ENCODE measurements at regions not wholly inside any gene's neighbourhood (a gene's known extent, or its start where the extent isn't known, plus 50 kb on each side); places are given as distances from the start of the nearest gene placed in this dataset.
"Not testable (repeated sequence)": the region's sequence is repeated elsewhere in the genome, so short reads cannot be mapped to it uniquely, and the experiment has no call there.

DNA sequence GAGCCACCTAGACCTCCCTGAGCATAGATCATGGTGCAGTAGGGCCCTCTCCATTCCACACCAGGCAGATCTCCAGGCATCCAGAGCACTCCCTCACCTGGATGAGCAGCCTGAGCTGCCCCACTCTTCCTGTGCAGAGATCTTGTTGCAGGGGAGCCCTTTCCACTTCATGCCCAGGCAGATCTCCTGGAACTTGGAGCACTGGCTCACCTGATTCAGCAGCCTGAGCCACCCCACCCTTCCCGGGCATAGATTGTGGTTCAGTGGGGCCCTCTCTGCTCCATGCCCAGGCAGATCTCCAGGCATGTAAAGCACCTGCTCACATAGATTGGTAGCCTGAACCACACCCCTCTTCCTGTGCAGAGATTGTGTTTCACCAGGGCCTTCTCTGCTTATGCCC, 78.0 kb downstream of the SEC16B start:
- ATAC-seq = no peak
- DNase-seq = no peak
- intact Hi-C loops (cut with DNase I) = no loop called here

DNA sequence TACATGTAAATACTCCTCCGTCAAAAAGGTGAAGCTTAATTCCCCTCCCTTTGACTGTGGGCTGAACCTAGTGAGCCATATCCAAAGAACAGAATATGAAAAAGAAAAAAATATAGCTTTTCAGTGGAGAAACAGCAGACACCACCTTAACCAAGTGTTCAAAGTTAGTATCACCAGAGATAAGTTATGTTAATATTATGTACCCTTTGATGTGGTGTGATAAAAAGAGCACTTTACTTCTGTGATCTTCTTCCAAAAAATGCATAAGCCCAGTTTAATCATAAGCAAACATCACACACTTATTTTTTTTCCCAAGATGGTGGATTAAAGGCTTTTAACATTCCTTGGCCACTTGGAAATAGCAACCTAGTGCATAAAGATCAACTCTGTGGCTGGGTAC, 79.4 kb downstream of the SEC16B start:
- no peak for ATAC-seq
- intact Hi-C loops (cut with DNase I) = no loop called here

DNA sequence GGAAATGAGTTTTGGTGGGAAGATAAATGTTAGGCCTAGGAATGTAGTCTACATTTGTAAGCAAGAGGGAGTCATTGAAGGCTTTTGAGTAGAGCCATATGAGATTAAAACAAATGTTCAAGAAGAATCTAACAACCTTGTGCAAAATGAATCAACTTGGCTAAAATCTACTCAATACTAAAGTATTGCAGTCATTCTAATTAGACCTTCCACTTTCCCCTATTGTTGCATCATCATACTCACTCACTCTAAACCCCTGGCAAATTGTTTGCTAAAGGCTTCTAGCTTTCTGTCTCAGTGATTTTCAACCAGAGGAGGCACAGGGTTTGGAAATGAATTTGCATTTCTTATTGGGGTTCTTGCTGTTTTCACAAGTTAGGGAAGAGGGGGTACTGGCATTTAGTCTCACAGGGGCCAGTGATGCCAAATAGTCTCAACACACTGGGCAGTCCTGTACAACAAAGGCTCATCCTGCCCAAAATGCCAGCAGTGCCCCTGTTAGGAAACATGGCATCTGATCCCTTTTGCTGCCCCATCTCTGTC, 85.3 kb downstream of the SEC16B start:
- intact Hi-C loops (cut with DNase I) = no loop called here

More for the DNA sequence above, 79.4 kb downstream of the SEC16B start:
- DNase-seq = no peak

DNA sequence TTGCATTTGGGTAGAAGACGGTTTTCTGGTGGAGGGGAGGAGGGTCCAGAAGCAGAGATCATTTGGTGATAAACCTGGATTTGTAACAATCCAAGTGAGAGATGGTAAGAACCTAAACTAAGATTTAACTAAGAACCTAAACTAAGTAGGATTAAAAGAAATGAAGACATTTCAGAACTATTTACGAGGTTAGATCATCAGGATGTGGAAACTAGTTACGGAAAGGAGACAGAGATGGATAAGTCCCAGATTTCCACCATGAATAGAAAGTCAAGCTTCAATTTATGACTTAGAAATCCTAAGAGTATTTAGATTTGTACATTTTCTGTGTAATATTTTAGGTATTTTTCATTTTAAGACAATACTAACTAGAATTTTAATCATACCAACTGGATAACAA, 86.3 kb downstream of the SEC16B start:
- ATAC-seq = no peak
- intact Hi-C loops (cut with DNase I) = no loop called here
- DNase-seq = no peak

More for the DNA sequence above, 85.3 kb downstream of the SEC16B start:
- ATAC-seq = no peak
- no peak for DNase-seq

DNA sequence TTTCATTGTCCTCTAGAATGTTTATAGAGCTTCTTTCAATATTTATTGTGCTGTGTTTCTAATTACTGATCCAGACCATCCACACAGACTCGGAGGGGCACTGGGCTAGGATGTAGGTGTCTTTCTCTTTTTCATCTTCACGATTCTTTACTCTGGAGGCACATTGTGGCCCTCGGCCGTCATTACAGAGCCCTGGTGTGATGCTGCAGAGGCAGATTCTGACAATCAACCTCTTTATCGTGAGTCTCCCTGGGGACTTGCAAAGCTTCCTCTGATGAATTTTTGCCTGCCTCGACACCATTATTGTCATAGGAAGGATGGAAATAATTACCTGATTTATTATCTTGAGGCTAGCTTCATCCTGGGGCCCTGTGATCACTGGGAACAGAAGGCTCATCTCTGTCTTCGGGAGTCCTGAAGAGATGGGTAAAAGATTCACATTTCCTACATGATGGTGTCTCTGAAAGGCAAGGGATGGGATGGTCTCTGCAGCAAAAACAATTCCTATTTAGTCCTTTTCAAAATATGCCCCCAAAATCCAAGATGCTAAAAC, 89.4 kb downstream of the SEC16B start:
- ATAC-seq = no peak
- intact Hi-C loops (cut with DNase I) = no loop called here

DNA sequence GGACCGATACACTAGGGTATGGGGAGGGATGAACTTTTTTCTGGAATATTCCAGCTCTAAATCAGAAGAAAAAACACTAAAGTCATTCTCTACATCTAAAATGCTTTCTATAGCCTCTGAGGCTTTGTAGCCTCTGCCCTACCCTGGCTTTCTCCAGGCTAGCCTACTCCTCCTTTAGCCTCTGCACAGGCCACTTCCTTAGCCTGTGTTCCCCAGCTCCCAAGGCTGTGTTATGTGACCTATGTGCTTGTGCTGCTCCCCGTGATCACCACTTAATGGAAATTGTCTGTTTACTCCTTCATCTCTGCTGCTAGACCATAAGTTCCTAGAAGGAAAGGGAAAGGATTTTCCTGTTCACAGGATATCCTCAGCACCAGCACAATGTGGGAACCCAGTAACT, 92.8 kb downstream of the SEC16B start:
- DNase-seq = no peak
- ATAC-seq = no peak
- intact Hi-C loops (cut with DNase I) = no loop called here

More for the DNA sequence above, 89.4 kb downstream of the SEC16B start:
- no peak for DNase-seq

DNA sequence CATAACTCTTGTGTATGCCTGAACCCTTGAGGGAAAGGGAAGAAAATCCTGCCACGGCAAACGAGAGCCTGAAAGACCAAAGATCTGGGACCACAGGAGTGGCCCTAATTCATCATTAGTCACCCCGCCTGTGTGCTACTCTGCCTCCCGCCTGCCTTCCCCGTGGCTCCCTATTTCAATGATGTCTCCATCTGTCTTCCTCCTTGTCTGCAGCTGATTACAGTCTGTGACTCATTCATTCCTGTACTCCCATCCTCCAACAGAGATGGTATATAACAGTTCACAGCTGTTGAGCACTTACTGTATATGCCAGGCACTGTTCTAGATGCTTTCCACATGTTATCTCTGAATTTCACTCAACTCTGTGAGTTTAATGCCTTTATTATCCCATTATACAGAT, 96.6 kb downstream of the SEC16B start:
- intact Hi-C loops (cut with DNase I) = no loop called here
- no peak for DNase-seq
- peak in 1 of 2 donors; percentile 91 for ATAC-seq

DNA sequence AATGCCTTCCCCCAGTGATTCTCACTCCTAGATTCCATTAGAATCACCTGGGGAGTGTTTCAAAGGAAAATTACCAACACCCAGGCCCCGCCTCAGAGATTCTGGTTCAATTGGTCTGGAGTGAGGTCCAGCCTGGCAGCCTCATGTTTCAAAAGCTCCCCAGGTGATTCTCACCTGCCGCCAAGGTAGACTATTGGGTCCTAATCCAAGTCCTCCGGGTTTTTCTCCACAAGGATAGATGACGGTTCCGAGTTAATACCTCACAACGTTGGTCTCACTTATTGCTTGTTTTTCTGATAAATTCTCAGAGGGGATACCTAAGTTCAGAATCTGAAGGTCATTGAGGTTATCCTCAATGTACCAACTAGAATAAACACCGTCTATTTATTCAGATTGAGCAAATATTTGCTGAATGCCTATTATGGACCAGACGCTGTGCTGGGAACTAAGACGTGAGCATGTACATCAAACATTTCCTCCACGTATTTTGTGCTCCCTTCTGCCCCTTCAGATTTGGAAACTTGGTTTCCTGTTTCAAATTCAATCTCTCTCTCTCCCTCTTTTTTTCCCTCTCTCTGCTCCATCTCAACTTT, 97.5 kb downstream of the SEC16B start:
- DNase-seq = no peak
- intact Hi-C loops (cut with DNase I) = no loop called here
- ATAC-seq = no peak

DNA sequence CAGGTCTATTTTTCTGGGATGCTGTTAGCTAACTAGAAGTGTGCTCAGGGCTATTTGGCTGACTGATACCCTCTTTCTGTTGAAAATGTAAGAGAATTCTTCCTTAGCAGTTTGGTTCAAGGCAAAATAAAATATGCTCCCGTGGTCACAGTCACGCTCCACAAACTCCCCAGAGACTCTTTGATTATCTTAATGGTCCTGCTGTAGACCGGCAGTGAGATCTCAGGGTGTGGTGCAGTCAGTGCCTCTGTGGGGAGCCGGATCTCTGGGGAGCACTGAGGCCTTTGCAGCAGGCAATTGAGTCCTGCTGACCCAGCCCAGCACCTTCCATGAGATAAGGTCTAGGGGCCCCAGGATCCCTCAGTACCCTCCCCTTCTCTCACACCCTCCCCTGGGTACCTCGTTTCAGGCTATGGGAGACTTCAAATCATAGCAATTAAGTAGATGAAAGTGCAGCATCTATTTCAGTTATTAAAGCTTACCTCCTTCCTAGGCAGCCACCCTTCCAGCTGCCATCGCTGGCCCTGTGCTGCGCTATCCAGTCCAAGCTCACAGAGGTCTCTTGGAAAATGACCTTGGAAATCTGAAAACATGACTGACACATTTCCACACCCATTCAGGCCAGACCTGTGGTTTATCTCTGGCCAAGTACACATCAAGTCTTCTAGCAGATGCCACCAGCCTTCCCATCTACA, 98.1 kb downstream of the SEC16B start:
- DNase-seq = no peak
- no peak for ATAC-seq
- intact Hi-C loops (cut with DNase I) = no loop called here

DNA sequence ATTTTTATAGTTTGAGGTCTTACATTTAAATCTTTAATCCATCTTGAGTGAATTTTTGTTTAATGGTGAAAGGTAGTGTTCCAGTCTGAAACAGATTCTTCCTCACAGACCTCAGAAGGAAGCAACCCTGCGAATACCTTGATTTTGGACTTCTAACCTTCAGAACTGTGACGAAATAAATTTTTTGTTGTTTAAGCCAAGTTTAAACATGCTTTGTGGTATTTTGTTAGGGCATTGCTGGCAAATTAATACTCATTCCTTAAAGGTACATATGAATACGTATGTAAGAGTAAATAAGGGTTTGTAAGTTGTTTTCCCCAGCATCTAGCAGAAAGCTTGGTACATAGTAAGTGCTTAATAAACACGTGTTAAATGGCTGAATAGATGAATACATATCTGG, 100.3 kb downstream of the SEC16B start:
- no peak for DNase-seq
- no peak for ATAC-seq
- intact Hi-C loops (cut with DNase I) = no loop called here

DNA sequence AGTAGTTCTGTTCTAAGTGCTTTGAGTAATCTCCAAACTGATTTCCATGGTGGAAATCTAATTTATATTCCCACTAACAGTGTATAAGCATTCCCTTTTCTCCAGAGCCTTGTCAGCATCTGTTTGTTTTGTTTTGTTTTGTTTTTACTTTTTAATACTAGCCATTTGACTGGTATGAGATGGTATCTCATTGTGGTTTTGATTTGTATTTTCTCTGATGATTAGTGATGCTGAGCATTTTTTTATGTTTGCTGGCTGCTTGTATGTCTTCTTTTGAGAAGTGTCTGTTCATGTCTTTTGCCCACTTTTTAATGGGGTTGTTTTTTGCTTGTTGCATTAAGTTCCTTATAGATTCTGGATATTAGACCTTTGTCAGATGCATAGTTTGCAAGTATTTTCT, 100.8 kb downstream of the SEC16B start:
- DNase-seq, ATAC-seq: not testable (repeated sequence)

DNA sequence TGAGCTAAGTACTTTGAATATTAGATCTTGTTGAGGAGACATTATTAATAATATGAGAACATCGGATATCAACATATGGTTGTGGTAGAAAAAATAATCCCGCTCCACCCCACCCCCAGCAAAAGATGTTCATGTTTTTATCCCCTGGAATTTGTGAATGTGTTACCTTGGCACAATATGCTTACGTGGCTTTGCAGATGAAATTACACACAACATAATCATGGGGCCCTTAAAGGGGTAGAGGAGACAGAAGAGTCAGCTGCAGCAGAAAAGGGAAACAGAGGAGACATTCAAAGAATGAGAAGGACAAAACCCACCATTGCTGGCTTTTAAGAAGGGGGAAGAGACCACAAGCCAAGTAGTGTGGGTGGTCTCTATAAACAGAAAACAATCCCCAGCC, 104.1 kb downstream of the SEC16B start:
- intact Hi-C loops (cut with DNase I) = no loop called here
- ATAC-seq (no peak), DNase-seq (no peak)

More for the DNA sequence above, 100.8 kb downstream of the SEC16B start:
- intact Hi-C loops (cut with DNase I) = not testable (repeated sequence)

DNA sequence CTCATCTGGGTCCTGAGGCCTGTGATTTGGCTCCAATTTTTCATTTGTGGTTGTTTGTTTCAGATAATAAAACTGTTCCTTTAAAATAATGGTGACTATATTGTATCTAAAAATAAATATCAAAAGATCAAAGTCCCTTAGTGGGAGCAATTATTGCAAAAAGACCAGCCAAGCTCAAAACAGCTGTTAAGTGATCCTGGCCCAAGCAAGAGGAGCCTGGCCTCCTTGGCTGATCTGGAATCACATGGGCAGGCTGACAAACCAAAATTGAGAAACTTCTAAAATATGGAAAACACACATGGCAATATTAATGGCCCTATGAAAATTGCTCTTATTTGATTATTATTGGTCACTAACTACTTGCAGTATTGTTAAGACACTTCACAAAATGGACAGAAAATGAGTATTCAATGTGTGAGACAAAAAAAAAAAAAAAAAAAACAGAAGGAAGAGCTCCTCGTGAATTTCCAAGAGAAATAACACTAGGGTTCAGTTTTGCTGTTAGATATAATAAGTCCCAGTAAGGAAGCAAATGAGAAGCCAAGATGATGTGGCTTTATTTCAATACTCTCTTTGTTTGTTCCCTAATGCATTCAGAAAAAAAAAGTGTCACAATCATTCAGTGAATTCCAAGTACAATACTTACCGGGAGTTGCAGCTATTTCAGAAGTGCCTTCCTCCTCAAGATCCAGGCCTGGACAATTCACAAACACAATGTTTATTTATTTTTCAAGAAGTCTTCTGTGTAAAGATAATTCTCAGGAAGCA, 105.1 kb downstream of the SEC16B start:
- ATAC-seq = peak; percentile 35 to 59
- intact Hi-C loops (cut with DNase I) = no loop called here
- DNase-seq = no peak

DNA sequence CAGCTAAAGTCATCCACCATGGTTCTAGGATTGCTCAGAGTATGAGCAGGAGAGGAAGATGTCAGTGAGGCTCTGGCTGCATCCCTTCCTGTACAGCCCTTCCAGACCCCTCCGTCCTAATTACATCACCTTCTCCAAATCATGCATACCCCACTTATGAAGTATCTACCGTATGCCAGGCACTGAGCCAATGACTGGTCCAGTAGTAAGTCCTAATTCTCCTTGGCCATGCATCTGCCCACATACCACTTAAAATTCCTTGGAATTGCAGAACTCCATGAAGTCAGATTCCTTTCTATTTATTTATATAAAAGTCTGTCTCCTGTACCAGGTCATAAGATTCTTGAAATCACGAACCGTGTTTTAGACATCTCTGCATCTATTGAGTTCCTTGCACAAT, 106.1 kb downstream of the SEC16B start:
- DNase-seq (no peak), ATAC-seq (no peak)
- intact Hi-C loops (cut with DNase I) = no loop called here

DNA sequence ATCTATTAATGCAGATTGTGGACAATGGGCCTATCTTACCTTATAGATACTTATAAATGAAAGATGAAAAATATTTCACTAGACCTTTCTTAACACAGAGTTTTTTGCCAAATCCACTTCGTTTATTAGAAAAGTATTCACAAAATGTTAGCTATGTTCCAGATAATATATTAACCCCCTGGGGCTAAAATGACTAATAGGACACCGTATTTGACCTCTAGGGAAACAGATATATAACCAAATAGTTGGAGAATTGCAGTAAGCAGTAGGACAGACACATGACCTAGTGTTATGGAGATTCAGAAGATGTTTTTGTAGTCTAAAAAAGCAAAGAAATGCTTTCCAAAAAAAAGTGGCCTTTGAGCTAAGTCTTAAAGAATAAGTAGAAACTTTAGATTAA, 106.9 kb downstream of the SEC16B start:
- intact Hi-C loops (cut with DNase I) = no loop called here
- ATAC-seq = no peak
- no peak for DNase-seq

DNA sequence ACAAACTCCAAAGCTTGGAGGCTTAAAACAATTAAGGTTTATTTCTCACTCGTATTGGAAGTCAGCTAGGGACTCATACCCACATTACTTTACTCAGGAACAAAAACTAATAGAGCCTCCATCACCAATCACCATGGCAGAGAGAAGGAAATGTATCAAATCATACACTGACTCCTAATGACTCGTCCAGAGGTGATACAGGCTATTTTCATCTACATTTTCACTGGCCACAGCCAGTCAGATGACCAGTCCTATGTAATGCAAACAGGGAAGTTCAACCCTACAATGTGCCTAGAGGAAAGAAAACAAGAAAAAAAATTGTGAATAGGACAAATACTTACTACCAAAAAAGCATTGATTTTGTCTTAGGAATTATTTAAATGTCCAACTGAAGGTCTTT, 110.3 kb downstream of the SEC16B start:
- ATAC-seq (no peak), DNase-seq (no peak)
- intact Hi-C loops (cut with DNase I) = loop anchor here in 1 of 2 donors (5.0 kb wide), 1 partner anchor 78 kb away; no protein-coding TSS in a partner anchor

DNA sequence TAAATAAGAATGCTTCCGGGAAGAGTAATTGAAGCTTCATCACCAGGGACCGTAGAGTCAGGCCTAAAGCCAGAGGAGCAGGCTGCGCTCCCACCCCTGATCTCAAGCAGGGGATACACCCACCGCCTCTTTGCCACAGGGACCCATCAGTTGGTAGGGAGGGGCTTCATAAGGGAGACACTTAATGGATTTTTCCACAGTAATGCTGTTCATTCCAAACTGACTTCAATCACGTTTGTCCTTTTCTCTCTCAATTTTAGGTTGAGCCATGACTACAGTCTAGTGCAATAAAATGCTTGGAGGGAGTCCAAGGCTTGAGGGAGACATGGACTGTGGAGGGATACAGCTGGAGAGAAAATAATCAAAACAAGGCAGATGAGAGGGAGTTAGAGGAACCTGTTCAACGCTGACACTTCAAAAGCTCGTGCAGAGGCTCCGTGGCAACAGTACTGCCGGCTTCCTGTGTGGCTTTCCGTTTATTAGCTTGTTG, 111.5 kb downstream of the SEC16B start:
- ATAC-seq (peak in 1 of 2 donors; percentile 65), DNase-seq (no peak)
- intact Hi-C loops (cut with DNase I) = loop anchor here in 1 of 2 donors (5.0 kb wide), 1 partner anchor 79 kb away; no protein-coding TSS in a partner anchor

DNA sequence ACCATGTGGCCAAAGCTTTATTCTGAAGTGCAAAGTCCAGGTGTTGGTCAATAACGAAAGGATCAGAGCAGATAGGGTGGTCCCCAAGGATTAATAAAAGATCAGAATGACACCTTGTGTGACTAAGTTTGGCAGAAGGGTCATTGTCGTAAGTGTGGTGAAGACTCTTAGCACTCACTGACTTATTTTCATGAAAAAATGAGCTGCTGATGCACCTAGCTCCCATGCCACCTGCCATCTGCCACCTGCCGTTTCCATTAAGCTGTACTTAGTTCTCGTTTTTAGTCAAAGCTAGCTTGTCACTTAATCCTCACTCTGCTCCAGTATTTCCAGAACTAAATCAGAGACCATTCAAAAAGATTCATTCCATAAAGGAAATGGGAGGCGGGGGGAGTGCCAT, 112.6 kb downstream of the SEC16B start:
- intact Hi-C loops (cut with DNase I) = loop anchor here in 1 of 2 donors (5.0 kb wide), 1 partner anchor 80 kb away; no protein-coding TSS in a partner anchor
- no peak for ATAC-seq

DNA sequence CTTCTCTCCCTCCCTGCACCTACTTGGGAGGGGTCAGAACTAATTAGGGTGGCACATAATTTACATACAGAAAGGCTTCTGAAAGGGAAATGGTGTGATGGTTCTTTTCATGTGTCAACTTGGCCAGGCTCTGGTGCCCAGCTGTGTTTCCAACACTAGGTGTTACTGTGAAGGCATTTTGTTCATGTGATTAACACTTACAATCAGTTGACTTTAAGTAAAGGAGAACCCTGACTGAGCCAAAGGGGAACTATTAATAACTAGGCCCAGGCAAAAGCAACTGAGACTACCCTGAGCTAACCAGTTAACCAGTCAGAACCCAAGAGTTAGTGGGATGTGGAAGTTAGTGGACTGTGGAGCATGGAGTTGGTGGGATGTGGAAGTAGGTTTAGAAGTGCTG, 114.9 kb downstream of the SEC16B start:
- ATAC-seq (peak; percentile 51 to 83), DNase-seq (no peak)
- intact Hi-C loops (cut with DNase I) = loop anchor here in 1 of 2 donors (5.0 kb wide), 1 partner anchor 82 kb away; no protein-coding TSS in a partner anchor

More for the DNA sequence above, 112.6 kb downstream of the SEC16B start:
- DNase-seq = no peak

Measured in left cardiac atrium (tissue), 4 donors.